Astrocyte (in vitro differentiated cells and primary cell): ENCODE measurements at regions not wholly inside any gene's neighbourhood (a gene's known extent, or its start where the extent isn't known, plus 50 kb on each side); places are given as distances from the start of the nearest gene placed in this dataset.
"Not testable (repeated sequence)": the region's sequence is repeated elsewhere in the genome, so short reads cannot be mapped to it uniquely, and the experiment has no call there.

Experiments used
- DNase-seq: peaks from one replicate; pipeline ENCODE4 v3.0.0-alpha.2; 2010; ENCODE audit warnings: low read depth
- FAIRE-seq: peaks from 2 replicates; lab custom pipeline; 2011; peaks lifted over from hg19 to GRCh38; lab: Jason Lieb, UNC
- H2AFZ ChIP-seq: 2 replicates; pipeline ENCODE4 v1.6.0; 2012; ENCODE audit warnings: low read depth, low read length, inconsistent platforms
- H3K27ac ChIP-seq: 2 replicates; pipeline ENCODE4 v1.5.1; 2011; ENCODE audit warnings: low read depth, low read length, inconsistent platforms
- H3K27me3 ChIP-seq: 2 replicates; pipeline ENCODE4 v1.6.0; 2011; ENCODE audit warnings: low read length, inconsistent platforms; ENCODE audit not compliant: insufficient read depth
- H3K36me3 ChIP-seq: 2 replicates; pipeline ENCODE4 v1.5.1; 2011; ENCODE audit warnings: low read length, inconsistent platforms; ENCODE audit not compliant: insufficient read depth
- H3K4me1 ChIP-seq: 2 replicates; pipeline ENCODE4 v1.5.1; 2011; ENCODE audit warnings: low read length, inconsistent platforms; ENCODE audit not compliant: insufficient read depth
- H3K4me2 ChIP-seq: 2 replicates; pipeline ENCODE4 v1.6.0; 2012; ENCODE audit warnings: low read length, inconsistent platforms
- H3K4me3 ChIP-seq: 2 replicates; pipeline ENCODE4 v1.5.1; 2011; ENCODE audit warnings: low read depth, mild to moderate bottlenecking, low read length, inconsistent platforms; ENCODE audit not compliant: insufficient read depth
- H3K79me2 ChIP-seq: 2 replicates; pipeline ENCODE4 v1.6.0; 2012; ENCODE audit warnings: mild to moderate bottlenecking, low read length, inconsistent platforms; ENCODE audit not compliant: insufficient read depth
- H3K9ac ChIP-seq: 2 replicates; pipeline ENCODE4 v1.6.0; 2012; ENCODE audit warnings: mild to moderate bottlenecking, low read length, inconsistent platforms
- H3K9me3 ChIP-seq: 2 replicates; pipeline ENCODE4 v1.5.1; 2012; ENCODE audit warnings: low read depth, mild to moderate bottlenecking, low read length, inconsistent platforms; ENCODE audit not compliant: insufficient read depth
- H4K20me1 ChIP-seq: 2 replicates; pipeline ENCODE4 v1.6.0; 2012; ENCODE audit warnings: low read length, inconsistent platforms; ENCODE audit not compliant: insufficient read depth
- H3K27ac Mint-ChIP-seq: one replicate; pipeline ENCODE4 v1.8.0; 2021; ENCODE audit warnings: mild to moderate bottlenecking, mixed read lengths; ENCODE audit not compliant: unreplicated experiment
- H3K27me3 Mint-ChIP-seq: one replicate; pipeline ENCODE4 v1.8.0; 2021; ENCODE audit warnings: low read depth, mixed read lengths; ENCODE audit not compliant: unreplicated experiment
- H3K36me3 Mint-ChIP-seq: one replicate; pipeline ENCODE4 v1.8.0; 2021; ENCODE audit warnings: low read depth, mixed read lengths; ENCODE audit not compliant: unreplicated experiment
- H3K4me1 Mint-ChIP-seq: one replicate; pipeline ENCODE4 v1.8.0; 2021; ENCODE audit warnings: low read depth, mixed read lengths; ENCODE audit not compliant: unreplicated experiment
- H3K4me3 Mint-ChIP-seq: one replicate; pipeline ENCODE4 v1.8.0; 2021; ENCODE audit warnings: mild to moderate bottlenecking, moderate library complexity, mixed read lengths; ENCODE audit not compliant: unreplicated experiment
- H3K9me3 Mint-ChIP-seq: one replicate; pipeline ENCODE4 v1.8.0; 2021; ENCODE audit warnings: mild to moderate bottlenecking, mixed read lengths; ENCODE audit not compliant: unreplicated experiment
- CTCF ChIP-seq: IDR thresholded peaks from 2 replicates; pipeline ENCODE4 v1.5.1; 2011; ENCODE audit warnings: low read depth, mild to moderate bottlenecking, inconsistent platforms, low read length, moderate library complexity; ENCODE audit not compliant: insufficient read depth
- EZH2 ChIP-seq: IDR thresholded peaks from 2 replicates; pipeline ENCODE4 v1.6.1; 2012; ENCODE audit warnings: mild to moderate bottlenecking, low read length, inconsistent platforms; ENCODE audit not compliant: insufficient read depth

GRCh38 chr16:34050787-34051320, 591.4 kb downstream of the TP53TG3F start:
- Mint-ChIP-seq H3K27ac (no peak overlapping the region), H3K4me1 (no peaks in the 10 kb centered on the region), H3K9me3 (peaks cover 8% of the 10 kb centered on the region), H3K36me3 (no peaks in the 10 kb centered on the region), H3K27me3 (no peaks in the 10 kb centered on the region), H3K4me3 (no peak overlapping the region)
- Histone ChIP-seq H3K27ac (no peak overlapping the region), H3K4me1 (no peaks in the 10 kb centered on the region), H3K79me2 (no peaks in the 10 kb centered on the region), H3K36me3 (no peaks in the 10 kb centered on the region), H3K4me2 (no peak overlapping the region), H3K9me3 (no peaks in the 10 kb centered on the region), H4K20me1 (no peaks in the 10 kb centered on the region), H3K4me3 (no peak overlapping the region), H3K27me3 (no peaks in the 10 kb centered on the region), H3K9ac (no peak overlapping the region), H2AFZ (no peak overlapping the region)
- no peak for FAIRE-seq
- TF ChIP-seq EZH2 = no peak
- no peak for TF ChIP-seq CTCF
- DNase-seq = no peak

- Histone ChIP-seq H3K27me3 (no peaks in the 10 kb centered on the region), H3K4me2 (no peak overlapping the region), H3K9ac (no peak overlapping the region), H3K4me1 (no peaks in the 10 kb centered on the region), H2AFZ (no peak overlapping the region), H3K27ac (no peak overlapping the region), H3K36me3 (no peaks in the 10 kb centered on the region), H3K9me3 (no peaks in the 10 kb centered on the region), H3K4me3 (no peak overlapping the region), H4K20me1 (no peaks in the 10 kb centered on the region), H3K79me2 (no peaks in the 10 kb centered on the region)
- H3K4me3 Mint-ChIP-seq = no peak overlapping the region
- DNase-seq (no peak), FAIRE-seq (no peak)
- peaks cover 8% of the 10 kb centered on the region for H3K9me3 Mint-ChIP-seq
- no peaks in the 10 kb centered on the region for H3K27me3 Mint-ChIP-seq
- TF ChIP-seq CTCF (no peak), EZH2 (no peak)
- no peaks in the 10 kb centered on the region for H3K36me3 Mint-ChIP-seq
- H3K27ac Mint-ChIP-seq = no peak overlapping the region
- H3K4me1 Mint-ChIP-seq = no peaks in the 10 kb centered on the region
Measured at GRCh38 chr16:34054137-34054536, 594.7 kb downstream of the TP53TG3F start.

- no peak overlapping the region for H3K27ac ChIP-seq
- no peaks in the 10 kb centered on the region for H3K27me3 ChIP-seq
- H3K79me2 ChIP-seq = no peaks in the 10 kb centered on the region
- no peak for DNase-seq
- Mint-ChIP-seq H3K9me3 (peaks cover 5% of the 10 kb centered on the region), H3K36me3 (no peaks in the 10 kb centered on the region), H3K27ac (no peak overlapping the region), H3K4me1 (no peaks in the 10 kb centered on the region), H3K27me3 (no peaks in the 10 kb centered on the region), H3K4me3 (no peak overlapping the region)
- H3K9me3 ChIP-seq = no peaks in the 10 kb centered on the region
- no peaks in the 10 kb centered on the region for H3K36me3 ChIP-seq
- TF ChIP-seq CTCF (no peak), EZH2 (no peak)
- no peak overlapping the region for H3K4me3 ChIP-seq
- H4K20me1 ChIP-seq = no peaks in the 10 kb centered on the region
- H3K9ac ChIP-seq = no peak overlapping the region
- no peak for FAIRE-seq
- H3K4me1 ChIP-seq = no peaks in the 10 kb centered on the region
- no peak overlapping the region for H3K4me2 ChIP-seq
- H2AFZ ChIP-seq = no peak overlapping the region
Measured at GRCh38 chr16:34054969-34055368, 595.6 kb downstream of the TP53TG3F start.

GRCh38 chr16:34062620-34063253, 603.3 kb downstream of the TP53TG3F start:
- H4K20me1 ChIP-seq, H3K27me3 Mint-ChIP-seq, H3K4me1 Mint-ChIP-seq, H3K79me2 ChIP-seq, H3K27ac ChIP-seq, FAIRE-seq, DNase-seq, H3K4me3 ChIP-seq, H3K4me2 ChIP-seq, H3K27ac Mint-ChIP-seq, H3K27me3 ChIP-seq, H2AFZ ChIP-seq, H3K9ac ChIP-seq, H3K4me1 ChIP-seq, H3K4me3 Mint-ChIP-seq, H3K36me3 Mint-ChIP-seq, H3K36me3 ChIP-seq: not testable (repeated sequence)
- H3K9me3 Mint-ChIP-seq = peaks cover 42% of the 10 kb centered on the region
- H3K9me3 ChIP-seq = peaks cover 29% of the 10 kb centered on the region
